ENCODE measurements at regions not wholly inside any gene's neighbourhood (a gene's known extent, or its start where the extent isn't known, plus 50 kb on each side); places are given as distances from the start of the nearest gene placed in this dataset.

DNA sequence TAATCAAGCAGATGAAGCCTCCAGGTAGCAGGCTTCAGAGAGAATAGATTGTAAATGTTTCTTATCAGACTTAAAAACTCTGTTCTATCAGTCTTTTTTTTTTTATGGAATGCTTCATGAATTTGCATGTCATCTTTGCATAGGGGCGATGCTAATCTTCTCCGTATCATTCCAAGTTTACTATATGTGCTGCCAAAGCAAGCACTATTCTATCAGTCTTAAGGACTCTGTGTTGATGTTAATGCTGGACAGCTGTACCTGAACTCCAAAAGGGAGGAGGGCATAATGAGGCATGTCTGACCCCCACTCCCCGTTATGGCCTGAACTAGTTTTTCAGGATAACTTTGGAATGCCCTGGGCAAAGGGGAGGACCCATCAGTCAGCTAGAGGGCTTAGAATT lies 66.8 kb upstream of the PRRC2C start:
- Histone ChIP-seq H3K9me2 (ENCODE audit: insufficient read depth, low read length) (no peaks in the 10 kb centered on the region), H3K4me3 (ENCODE audit: low read depth, low read length, poor library complexity, severe bottlenecking) (no peak overlapping the region), H3K79me2 (ENCODE audit: insufficient read depth, low read depth, low read length) (no peaks in the 10 kb centered on the region), H3K4me1 (ENCODE audit: insufficient read depth, low read length, poor library complexity, severe bottlenecking) (no peaks in the 10 kb centered on the region), H3K4me2 (ENCODE audit: low read length) (no peak overlapping the region), H3K27ac (ENCODE audit: low read depth, low read length, poor library complexity, severe bottlenecking) (no peak overlapping the region), H3K36me3 (ENCODE audit: insufficient read depth, low read length) (no peaks in the 10 kb centered on the region), H3K9me3 (ENCODE audit: low read length) (no peaks in the 10 kb centered on the region), H2AFZ (ENCODE audit: low read length) (no peak overlapping the region), H4K20me1 (ENCODE audit: insufficient read depth, low read length) (no peaks in the 10 kb centered on the region)
- TF ChIP-seq EZH2phosphoT487 (IDR thresholded peaks at IDR 0.05; ENCODE audit: borderline replicate concordance, low read depth, low read length) = no peak
- TF ChIP-seq, protein P1, sequence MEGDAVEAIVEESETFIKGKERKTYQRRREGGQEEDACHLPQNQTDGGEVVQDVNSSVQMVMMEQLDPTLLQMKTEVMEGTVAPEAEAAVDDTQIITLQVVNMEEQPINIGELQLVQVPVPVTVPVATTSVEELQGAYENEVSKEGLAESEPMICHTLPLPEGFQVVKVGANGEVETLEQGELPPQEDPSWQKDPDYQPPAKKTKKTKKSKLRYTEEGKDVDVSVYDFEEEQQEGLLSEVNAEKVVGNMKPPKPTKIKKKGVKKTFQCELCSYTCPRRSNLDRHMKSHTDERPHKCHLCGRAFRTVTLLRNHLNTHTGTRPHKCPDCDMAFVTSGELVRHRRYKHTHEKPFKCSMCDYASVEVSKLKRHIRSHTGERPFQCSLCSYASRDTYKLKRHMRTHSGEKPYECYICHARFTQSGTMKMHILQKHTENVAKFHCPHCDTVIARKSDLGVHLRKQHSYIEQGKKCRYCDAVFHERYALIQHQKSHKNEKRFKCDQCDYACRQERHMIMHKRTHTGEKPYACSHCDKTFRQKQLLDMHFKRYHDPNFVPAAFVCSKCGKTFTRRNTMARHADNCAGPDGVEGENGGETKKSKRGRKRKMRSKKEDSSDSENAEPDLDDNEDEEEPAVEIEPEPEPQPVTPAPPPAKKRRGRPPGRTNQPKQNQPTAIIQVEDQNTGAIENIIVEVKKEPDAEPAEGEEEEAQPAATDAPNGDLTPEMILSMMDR (conservative IDR thresholded peaks at IDR 0.05; ENCODE audit: low read length) = no peak
- no peak for DNase-seq (ENCODE audit: low spot score)
- intact Hi-C loops (cut with micrococcal nuclease; ENCODE audit: unreplicated experiment) = no loop called here
- POLR2A ChIA-PET = interaction anchor here (1.6 kb wide), 1 partner anchor 105 kb away, joined by 3 read pairs; the partner anchor contains the start of gene FMO4
- CTCF ChIA-PET (ENCODE audit: unreplicated experiment) = no interaction called here
- BruUV-seq (replicated peaks) = no TSS peak

DNA sequence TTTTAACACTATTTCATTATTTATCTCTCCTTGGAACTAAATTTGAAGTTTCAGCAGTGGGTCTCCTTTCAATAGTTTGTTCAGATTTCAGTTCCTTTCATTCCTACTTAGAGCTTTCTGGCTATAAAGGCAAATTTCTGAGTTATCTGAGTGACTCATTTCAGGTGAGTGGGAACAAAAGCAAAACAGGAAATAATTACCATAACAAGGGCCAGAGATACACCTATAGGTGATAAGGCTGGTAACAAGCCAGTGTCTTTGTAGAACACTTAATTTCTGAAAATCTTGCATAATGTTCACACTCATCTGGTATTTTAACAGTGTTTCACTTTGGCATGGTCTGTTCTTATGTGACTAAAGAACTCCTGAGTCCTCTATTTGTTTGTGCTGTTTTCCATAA lies 64.5 kb upstream of the PRRC2C start:
- H2AFZ ChIP-seq (ENCODE audit: low read length) = no peak overlapping the region
- H3K36me3 ChIP-seq (ENCODE audit: insufficient read depth, low read length) = no peaks in the 10 kb centered on the region
- H4K20me1 ChIP-seq (ENCODE audit: insufficient read depth, low read length) = no peaks in the 10 kb centered on the region
- TF ChIP-seq, protein P1 (conservative IDR thresholded peaks at IDR 0.05; ENCODE audit: low read length) = no peak
- no peak for TF ChIP-seq EZH2phosphoT487 (IDR thresholded peaks at IDR 0.05; ENCODE audit: borderline replicate concordance, low read depth, low read length)
- no peak overlapping the region for H3K4me3 ChIP-seq (ENCODE audit: low read depth, low read length, poor library complexity, severe bottlenecking)
- no peaks in the 10 kb centered on the region for H3K9me3 ChIP-seq (ENCODE audit: low read length)
- H3K9me2 ChIP-seq (ENCODE audit: insufficient read depth, low read length) = no peaks in the 10 kb centered on the region
- no peak for DNase-seq (ENCODE audit: low spot score)
- POLR2A ChIA-PET = interaction anchor here (0.7 kb wide), 1 partner anchor 10 kb away, joined by 3 read pairs; no protein-coding TSS in a partner anchor
- CTCF ChIA-PET (ENCODE audit: unreplicated experiment) = no interaction called here
- H3K4me1 ChIP-seq (ENCODE audit: insufficient read depth, low read length, poor library complexity, severe bottlenecking) = no peaks in the 10 kb centered on the region
- H3K4me2 ChIP-seq (ENCODE audit: low read length) = no peak overlapping the region
- no TSS peak for BruUV-seq (replicated peaks)
- no peaks in the 10 kb centered on the region for H3K79me2 ChIP-seq (ENCODE audit: insufficient read depth, low read depth, low read length)
- intact Hi-C loops (cut with micrococcal nuclease; ENCODE audit: unreplicated experiment) = no loop called here
- no peak overlapping the region for H3K27ac ChIP-seq (ENCODE audit: low read depth, low read length, poor library complexity, severe bottlenecking)

DNA sequence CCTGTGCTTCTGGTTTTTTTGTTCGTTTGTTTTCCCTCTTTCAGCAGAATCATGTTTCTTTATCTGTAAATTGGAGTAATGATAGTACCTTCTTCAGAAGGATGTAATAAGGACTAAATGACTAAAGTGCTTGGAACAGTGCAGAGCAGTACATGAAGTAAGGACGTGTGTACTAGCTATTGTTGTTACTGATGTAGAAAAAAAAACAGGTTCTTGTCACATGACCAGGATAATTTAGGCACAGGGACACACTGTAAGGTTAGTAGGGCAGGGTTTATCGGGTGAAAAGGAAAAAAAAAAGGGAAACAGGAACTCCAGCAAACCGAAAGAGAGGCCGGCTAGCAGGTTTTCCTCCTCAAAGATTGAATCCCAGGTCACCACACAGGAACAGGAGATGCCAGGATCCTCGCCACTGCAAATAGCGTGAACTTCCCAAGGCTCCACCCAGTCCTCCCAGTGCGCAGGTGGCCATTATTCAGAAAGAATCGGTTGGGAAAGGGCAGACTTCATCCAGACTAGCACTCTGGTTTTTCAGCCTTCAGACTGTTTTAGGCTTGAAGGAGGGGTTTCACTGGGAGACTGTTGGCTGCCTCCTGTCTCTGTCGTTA lies 63.8 kb upstream of the PRRC2C start:
- no TSS peak for BruUV-seq (replicated peaks)
- no peak for TF ChIP-seq EZH2phosphoT487 (IDR thresholded peaks at IDR 0.05; ENCODE audit: borderline replicate concordance, low read depth, low read length)
- TF ChIP-seq, protein P1 (conservative IDR thresholded peaks at IDR 0.05; ENCODE audit: low read length) = no peak
- intact Hi-C loops (cut with micrococcal nuclease; ENCODE audit: unreplicated experiment) = no loop called here
- no peaks in the 10 kb centered on the region for H4K20me1 ChIP-seq (ENCODE audit: insufficient read depth, low read length)
- no peaks in the 10 kb centered on the region for H3K79me2 ChIP-seq (ENCODE audit: insufficient read depth, low read depth, low read length)
- H3K9me3 ChIP-seq (ENCODE audit: low read length) = no peaks in the 10 kb centered on the region
- no peaks in the 10 kb centered on the region for H3K36me3 ChIP-seq (ENCODE audit: insufficient read depth, low read length)
- no peak overlapping the region for H3K4me3 ChIP-seq (ENCODE audit: low read depth, low read length, poor library complexity, severe bottlenecking)
- H3K4me1 ChIP-seq (ENCODE audit: insufficient read depth, low read length, poor library complexity, severe bottlenecking) = no peaks in the 10 kb centered on the region
- no peak overlapping the region for H3K27ac ChIP-seq (ENCODE audit: low read depth, low read length, poor library complexity, severe bottlenecking)
- CTCF ChIA-PET (ENCODE audit: unreplicated experiment) = no interaction called here
- H3K4me2 ChIP-seq (ENCODE audit: low read length) = no peak overlapping the region
- no peak overlapping the region for H2AFZ ChIP-seq (ENCODE audit: low read length)
- H3K9me2 ChIP-seq (ENCODE audit: insufficient read depth, low read length) = no peaks in the 10 kb centered on the region
- DNase-seq (ENCODE audit: low spot score) = no peak
- POLR2A ChIA-PET = interaction anchor here (0.7 kb wide), 2 partner anchors 9 to 11 kb away, joined by 3 to 4 read pairs; no protein-coding TSS in a partner anchor
